ENCODE measurements at regions not wholly inside any gene's neighbourhood (a gene's known extent, or its start where the extent isn't known, plus 50 kb on each side); places are given as distances from the start of the nearest gene placed in this dataset.
"Not testable (repeated sequence)": the region's sequence is repeated elsewhere in the genome, so short reads cannot be mapped to it uniquely, and the experiment has no call there.

DNA sequence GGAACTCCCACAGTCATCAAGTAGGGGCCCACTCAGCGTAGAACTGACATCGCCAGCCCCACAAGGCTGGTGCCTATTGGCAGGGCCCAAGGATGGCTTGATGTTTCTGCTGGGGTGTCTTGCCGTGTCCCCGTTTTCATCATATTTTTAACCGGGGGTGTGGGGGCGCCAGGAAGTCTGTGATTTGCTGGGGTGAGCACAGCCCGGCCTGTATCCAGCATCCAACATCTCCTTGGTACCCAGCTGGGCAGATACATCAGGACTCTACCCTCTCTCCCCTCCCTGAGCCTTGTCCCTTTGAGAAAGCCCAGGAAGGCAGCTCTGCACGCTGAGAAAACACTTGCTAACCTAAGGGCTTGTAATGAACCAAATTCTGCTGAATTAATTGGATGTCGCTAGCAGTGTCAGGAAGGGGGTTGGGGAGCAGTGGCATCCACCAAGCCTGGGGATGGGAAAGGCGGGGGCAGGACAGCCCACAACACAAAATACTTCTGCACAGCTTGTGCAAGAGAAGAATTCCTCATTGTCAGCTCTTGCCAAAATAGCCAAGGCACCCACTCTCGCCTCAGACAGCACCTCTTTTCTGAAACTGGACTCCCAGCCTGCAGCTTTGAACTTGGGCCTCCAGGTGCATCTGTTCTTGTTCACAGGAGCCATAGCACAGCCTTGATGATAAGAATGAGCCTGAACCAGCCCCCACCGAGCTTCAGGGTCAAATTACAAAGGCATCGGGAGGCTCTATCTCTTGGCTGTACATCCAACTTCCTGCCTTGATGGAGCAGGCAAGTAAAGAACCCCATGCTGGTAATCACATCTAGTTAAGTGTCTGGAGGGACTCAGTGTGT lies 63.7 kb upstream of the LYRM9 start:
- H3K9ac ChIP-seq (ENCODE audit: low read depth, low read length): no peak overlapping the region
- H3K4me3 ChIP-seq (ENCODE audit: low read length): no peak overlapping the region
- peaks cover 62% of the 10 kb centered on the region for H3K27me3 ChIP-seq (ENCODE audit: control insufficient read depth, insufficient read depth, low read length)
- no peaks in the 10 kb centered on the region for H3K4me1 ChIP-seq (ENCODE audit: control insufficient read depth, insufficient read depth, low read length)
- no peaks in the 10 kb centered on the region for H3K9me3 ChIP-seq (replicated peaks; ENCODE audit: low read length)
- H3K4me2 ChIP-seq (ENCODE audit: low read length): no peak overlapping the region
- no peaks in the 10 kb centered on the region for H3K36me3 ChIP-seq (ENCODE audit: insufficient read depth, low read length)

DNA sequence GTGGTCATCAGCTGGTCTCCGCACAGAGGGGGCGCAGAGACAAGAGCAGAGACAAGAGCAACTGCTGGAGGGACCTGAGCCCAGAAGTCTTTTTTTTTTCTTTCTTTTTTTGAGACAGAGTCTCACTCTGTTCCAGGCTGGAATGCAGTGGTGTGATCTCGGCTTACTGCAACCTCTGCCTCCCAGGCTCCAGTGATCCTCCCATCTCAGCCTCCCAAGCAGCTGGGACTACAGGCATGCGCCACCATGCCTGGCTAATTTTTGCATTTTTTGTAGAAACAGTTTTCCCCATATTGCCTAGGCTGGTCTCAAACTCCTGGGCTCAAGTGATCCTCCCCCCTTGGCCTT lies 64.3 kb upstream of the LYRM9 start:
- H3K4me2 ChIP-seq (ENCODE audit: low read length); H3K4me1 ChIP-seq (ENCODE audit: control insufficient read depth, insufficient read depth, low read length); H3K36me3 ChIP-seq (ENCODE audit: insufficient read depth, low read length): not testable (repeated sequence)

DNA sequence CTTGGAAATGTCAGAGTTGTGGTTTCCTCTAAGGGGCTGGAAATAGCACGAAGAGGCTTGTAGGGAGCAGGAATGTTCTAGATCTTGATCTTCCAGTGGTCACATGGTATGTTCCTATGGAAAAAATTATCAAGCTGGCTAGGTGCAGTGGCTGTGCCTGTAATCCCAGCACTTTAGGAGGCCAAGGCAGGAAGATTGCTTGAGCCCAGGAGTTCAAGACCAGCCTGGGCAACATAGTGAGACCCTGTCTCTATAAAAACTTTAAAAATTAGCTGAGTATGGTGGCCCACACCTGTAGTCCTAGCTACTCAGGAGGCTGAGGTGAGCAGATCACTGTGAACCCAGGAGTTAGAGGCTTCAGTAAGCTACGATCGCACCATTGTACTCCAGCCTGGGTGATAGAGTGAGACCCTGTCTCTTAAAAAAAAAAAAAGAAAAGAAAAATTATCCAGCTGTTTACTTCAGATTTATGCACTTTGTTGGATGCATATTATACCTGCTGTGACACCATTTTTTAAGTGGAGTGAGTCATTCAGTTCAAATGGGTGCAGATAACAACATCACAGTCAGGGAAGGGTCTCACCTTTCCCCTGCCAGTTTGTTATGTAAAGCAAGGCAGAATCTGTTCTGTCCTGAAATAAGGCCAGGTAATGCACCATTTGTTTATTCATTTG lies 65.7 kb upstream of the LYRM9 start:
- H3K9me3 ChIP-seq (replicated peaks; ENCODE audit: low read length): no peaks in the 10 kb centered on the region
- H3K36me3 ChIP-seq (ENCODE audit: insufficient read depth, low read length): no peaks in the 10 kb centered on the region
- H3K4me3 ChIP-seq (ENCODE audit: low read length): no peak overlapping the region
- no peaks in the 10 kb centered on the region for H3K4me1 ChIP-seq (ENCODE audit: control insufficient read depth, insufficient read depth, low read length)
- no peak overlapping the region for H3K9ac ChIP-seq (ENCODE audit: low read depth, low read length)
- H3K4me2 ChIP-seq (ENCODE audit: low read length): no peak overlapping the region
- H3K27me3 ChIP-seq (ENCODE audit: control insufficient read depth, insufficient read depth, low read length): peaks cover 57% of the 10 kb centered on the region

More for the DNA sequence above, 64.3 kb upstream of the LYRM9 start:
- H3K27me3 ChIP-seq (ENCODE audit: control insufficient read depth, insufficient read depth, low read length): peaks cover 59% of the 10 kb centered on the region
- H3K9me3 ChIP-seq (replicated peaks; ENCODE audit: low read length); H3K9ac ChIP-seq (ENCODE audit: low read depth, low read length); H3K4me3 ChIP-seq (ENCODE audit: low read length): not testable (repeated sequence)

DNA sequence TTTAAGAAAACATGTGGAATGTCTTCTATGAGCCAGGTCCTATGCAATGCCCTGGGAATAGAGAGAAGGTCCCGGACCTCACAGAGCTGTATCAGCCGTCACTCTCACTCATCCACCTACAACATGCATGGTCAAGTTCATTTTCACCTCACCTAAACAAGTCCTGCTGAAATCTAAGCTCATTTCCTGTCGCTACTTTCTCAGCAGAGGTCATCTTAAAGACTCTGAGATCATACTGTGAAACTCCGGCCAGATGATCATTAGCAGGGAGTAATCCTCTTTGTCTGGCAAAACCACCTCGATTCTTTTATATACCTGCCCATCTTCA lies 66.2 kb upstream of the LYRM9 start:
- Histone ChIP-seq H3K9me3 (replicated peaks; ENCODE audit: low read length) (no peaks in the 10 kb centered on the region), H3K4me3 (ENCODE audit: low read length) (no peak overlapping the region), H3K27me3 (ENCODE audit: control insufficient read depth, insufficient read depth, low read length) (peaks cover 57% of the 10 kb centered on the region), H3K36me3 (ENCODE audit: insufficient read depth, low read length) (no peaks in the 10 kb centered on the region), H3K4me1 (ENCODE audit: control insufficient read depth, insufficient read depth, low read length) (no peaks in the 10 kb centered on the region), H3K4me2 (ENCODE audit: low read length) (no peak overlapping the region), H3K9ac (ENCODE audit: low read depth, low read length) (no peak overlapping the region)

DNA sequence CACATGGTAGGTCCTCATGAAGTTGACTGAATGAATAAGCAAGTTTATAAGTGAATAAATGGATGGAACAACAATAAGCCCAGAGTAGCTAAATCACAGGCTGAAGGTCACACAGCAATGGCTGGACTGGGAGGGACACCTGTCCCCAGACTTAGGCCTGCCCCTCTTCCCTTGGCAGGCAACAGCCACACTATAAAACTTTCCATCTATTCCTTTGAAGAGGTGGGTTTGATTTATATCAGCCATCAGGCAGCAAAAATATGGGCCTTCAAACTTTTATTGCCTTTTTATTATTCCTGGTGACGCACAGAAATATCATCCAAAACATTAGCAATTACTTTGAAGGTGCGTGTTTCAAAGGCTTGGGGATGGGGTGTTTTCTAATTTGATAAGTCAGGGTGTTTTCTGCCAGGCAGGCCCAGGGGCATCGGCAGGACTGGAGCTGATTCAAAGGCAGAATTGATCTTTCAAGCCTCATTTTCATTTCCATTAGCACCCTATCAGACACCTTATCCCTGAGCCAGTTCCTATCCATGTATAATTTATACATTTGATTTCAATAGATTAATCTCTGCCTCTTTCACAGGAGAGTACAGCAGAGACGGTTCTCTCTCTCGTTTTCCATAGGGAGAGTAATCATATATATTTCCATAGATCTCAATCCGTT lies 67.2 kb upstream of the LYRM9 start:
- Histone ChIP-seq H3K4me2 (ENCODE audit: low read length) (no peak overlapping the region), H3K9ac (ENCODE audit: low read depth, low read length) (no peak overlapping the region), H3K9me3 (replicated peaks; ENCODE audit: low read length) (no peaks in the 10 kb centered on the region), H3K27me3 (ENCODE audit: control insufficient read depth, insufficient read depth, low read length) (peaks cover 56% of the 10 kb centered on the region), H3K36me3 (ENCODE audit: insufficient read depth, low read length) (no peaks in the 10 kb centered on the region), H3K4me3 (ENCODE audit: low read length) (no peak overlapping the region), H3K4me1 (ENCODE audit: control insufficient read depth, insufficient read depth, low read length) (no peaks in the 10 kb centered on the region)

DNA sequence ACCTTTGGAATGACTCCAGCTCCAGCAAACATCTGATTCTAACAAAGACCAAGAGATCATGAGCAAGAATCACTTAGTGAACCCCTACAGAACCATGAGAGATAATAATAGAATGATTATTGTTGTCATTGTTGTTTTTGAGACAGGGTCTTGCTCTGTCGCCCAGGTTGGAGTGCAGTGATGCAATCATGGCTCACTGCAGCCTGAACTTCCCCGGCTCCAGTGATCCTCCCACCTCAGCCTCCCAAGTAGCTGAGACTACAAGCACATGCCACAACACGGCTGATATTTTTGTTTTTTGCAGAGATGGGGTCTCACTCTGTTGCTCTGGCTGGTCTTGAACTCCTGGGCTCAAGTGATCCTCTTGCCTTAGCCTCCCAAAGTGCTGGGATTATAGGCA lies 69.4 kb upstream of the LYRM9 start:
- H3K4me1 ChIP-seq (ENCODE audit: control insufficient read depth, insufficient read depth, low read length); H3K36me3 ChIP-seq (ENCODE audit: insufficient read depth, low read length); H3K9me3 ChIP-seq (replicated peaks; ENCODE audit: low read length); H3K4me3 ChIP-seq (ENCODE audit: low read length); H3K9ac ChIP-seq (ENCODE audit: low read depth, low read length); H3K4me2 ChIP-seq (ENCODE audit: low read length): not testable (repeated sequence)
- peaks cover 39% of the 10 kb centered on the region for H3K27me3 ChIP-seq (ENCODE audit: control insufficient read depth, insufficient read depth, low read length)

DNA sequence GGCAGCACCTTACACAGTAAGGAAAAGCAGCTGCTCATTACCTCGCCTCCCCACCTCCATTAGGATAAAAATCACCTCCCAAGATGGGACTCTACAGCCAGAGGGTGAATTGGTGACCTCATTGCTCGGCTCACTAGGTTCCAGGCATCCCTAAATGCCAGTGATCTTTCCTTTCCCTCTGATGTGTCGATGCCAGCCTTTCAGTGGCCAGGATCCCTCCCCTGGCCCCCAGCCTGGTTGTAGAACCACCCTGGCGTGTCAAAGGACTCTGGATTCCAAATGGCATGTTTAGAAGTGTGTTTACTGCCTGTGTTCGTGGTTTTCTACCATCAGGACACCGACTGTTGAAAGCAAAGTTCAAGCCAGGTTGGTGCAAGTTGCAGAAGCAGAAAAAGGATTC lies 72.1 kb upstream of the LYRM9 start:
- H3K36me3 ChIP-seq (ENCODE audit: insufficient read depth, low read length): no peaks in the 10 kb centered on the region
- H3K27me3 ChIP-seq (ENCODE audit: control insufficient read depth, insufficient read depth, low read length): peaks cover 36% of the 10 kb centered on the region
- H3K4me2 ChIP-seq (ENCODE audit: low read length): no peak overlapping the region
- no peak overlapping the region for H3K4me3 ChIP-seq (ENCODE audit: low read length)
- H3K9me3 ChIP-seq (replicated peaks; ENCODE audit: low read length): no peaks in the 10 kb centered on the region
- no peak overlapping the region for H3K9ac ChIP-seq (ENCODE audit: low read depth, low read length)
- no peaks in the 10 kb centered on the region for H3K4me1 ChIP-seq (ENCODE audit: control insufficient read depth, insufficient read depth, low read length)

DNA sequence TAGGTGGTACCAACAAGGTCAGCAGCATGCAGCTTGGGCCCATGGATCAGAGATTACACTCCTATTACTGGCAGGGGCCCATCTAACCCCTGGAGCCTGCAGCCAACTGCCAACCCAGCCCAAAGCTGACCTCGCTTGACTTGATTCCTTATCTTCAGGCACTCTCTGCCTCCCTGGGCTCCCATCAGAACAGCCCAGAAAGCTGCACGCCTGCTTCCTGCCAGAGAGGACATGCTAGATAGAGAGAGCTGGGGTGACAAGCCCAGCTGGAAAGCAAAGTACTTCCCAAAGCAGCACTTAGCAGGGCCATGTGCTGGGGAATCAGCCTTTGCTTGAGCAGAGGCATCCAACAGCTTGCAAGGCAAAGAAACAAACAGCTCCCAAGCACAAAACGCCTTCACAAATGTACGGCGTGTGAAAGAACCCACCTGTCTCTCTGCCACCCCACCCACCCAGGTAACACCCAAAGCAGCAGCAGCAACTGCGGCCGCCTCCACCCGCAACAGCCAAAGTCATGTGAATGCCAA lies 74.2 kb upstream of the NLK start:
- no peaks in the 10 kb centered on the region for H3K4me1 ChIP-seq (ENCODE audit: control insufficient read depth, insufficient read depth, low read length)
- H3K4me3 ChIP-seq (ENCODE audit: low read length): no peak overlapping the region
- H3K9me3 ChIP-seq (replicated peaks; ENCODE audit: low read length): no peaks in the 10 kb centered on the region
- H3K27me3 ChIP-seq (ENCODE audit: control insufficient read depth, insufficient read depth, low read length): peaks cover 29% of the 10 kb centered on the region
- H3K4me2 ChIP-seq (ENCODE audit: low read length): no peak overlapping the region
- H3K36me3 ChIP-seq (ENCODE audit: insufficient read depth, low read length): no peaks in the 10 kb centered on the region
- no peak overlapping the region for H3K9ac ChIP-seq (ENCODE audit: low read depth, low read length)

DNA sequence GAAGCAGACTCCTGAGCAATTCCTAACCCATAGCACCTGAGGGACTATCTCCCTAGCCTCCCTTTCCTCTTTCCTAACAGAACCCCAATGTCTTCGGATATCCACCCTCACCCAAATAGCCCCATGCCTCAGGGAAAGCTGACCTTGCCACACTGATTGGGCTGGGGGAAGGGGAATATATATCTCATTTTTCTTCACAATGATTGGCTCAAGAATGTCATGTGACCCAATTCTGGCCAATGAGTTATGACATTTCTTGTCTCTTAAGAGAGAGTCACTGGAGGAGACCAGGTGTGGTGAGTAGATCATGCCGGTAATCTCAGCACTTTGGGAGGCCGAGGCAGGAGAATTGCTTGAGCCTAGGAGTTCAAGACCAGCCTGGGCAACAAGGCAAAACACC lies 71.9 kb upstream of the NLK start:
- Histone ChIP-seq H3K9ac (ENCODE audit: low read depth, low read length) (no peak overlapping the region), H3K4me2 (ENCODE audit: low read length) (no peak overlapping the region), H3K27me3 (ENCODE audit: control insufficient read depth, insufficient read depth, low read length) (peaks cover 9% of the 10 kb centered on the region), H3K4me3 (ENCODE audit: low read length) (no peak overlapping the region), H3K4me1 (ENCODE audit: control insufficient read depth, insufficient read depth, low read length) (no peaks in the 10 kb centered on the region), H3K36me3 (ENCODE audit: insufficient read depth, low read length) (no peaks in the 10 kb centered on the region), H3K9me3 (replicated peaks; ENCODE audit: low read length) (no peaks in the 10 kb centered on the region)

DNA sequence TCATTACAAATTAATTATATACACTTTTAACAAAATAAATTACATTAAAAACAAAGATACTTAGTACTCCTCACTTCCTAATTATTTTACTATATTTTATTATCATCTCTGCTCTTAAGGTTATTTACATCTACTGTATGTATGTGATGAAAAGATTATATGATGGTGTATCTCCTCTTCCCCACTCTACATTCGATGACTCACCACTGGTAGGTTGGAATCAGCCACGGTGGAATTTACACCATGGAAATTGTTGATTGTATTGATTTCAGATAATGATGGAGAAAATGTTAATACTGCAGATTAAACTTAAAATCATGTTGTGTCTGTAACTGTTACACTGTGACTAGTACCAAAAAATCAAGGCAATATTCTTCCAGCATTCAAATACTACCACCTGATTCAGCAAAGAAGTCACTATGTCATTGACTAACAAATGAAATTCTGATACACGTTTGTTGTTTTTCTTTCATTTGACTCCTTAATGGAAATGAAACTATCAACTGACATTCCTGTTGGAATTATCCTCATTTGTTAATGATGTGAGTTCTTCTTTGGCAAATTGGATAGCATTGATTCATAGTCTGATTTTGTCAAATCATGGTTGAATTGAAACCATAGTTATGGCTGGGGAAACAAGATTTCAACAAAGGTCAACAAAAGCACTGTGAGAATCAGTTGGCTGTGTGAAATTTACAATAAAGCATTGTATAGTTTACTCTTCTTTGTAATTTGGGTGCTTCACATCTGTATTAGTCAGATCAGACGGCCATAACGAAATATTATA lies 69.0 kb upstream of the NLK start:
- Histone ChIP-seq H3K27me3 (ENCODE audit: control insufficient read depth, insufficient read depth, low read length) (peaks cover 7% of the 10 kb centered on the region), H3K4me2 (ENCODE audit: low read length) (no peak overlapping the region), H3K4me1 (ENCODE audit: control insufficient read depth, insufficient read depth, low read length) (no peaks in the 10 kb centered on the region), H3K36me3 (ENCODE audit: insufficient read depth, low read length) (no peaks in the 10 kb centered on the region), H3K4me3 (ENCODE audit: low read length) (no peak overlapping the region), H3K9ac (ENCODE audit: low read depth, low read length) (no peak overlapping the region), H3K9me3 (replicated peaks; ENCODE audit: low read length) (no peaks in the 10 kb centered on the region)

DNA sequence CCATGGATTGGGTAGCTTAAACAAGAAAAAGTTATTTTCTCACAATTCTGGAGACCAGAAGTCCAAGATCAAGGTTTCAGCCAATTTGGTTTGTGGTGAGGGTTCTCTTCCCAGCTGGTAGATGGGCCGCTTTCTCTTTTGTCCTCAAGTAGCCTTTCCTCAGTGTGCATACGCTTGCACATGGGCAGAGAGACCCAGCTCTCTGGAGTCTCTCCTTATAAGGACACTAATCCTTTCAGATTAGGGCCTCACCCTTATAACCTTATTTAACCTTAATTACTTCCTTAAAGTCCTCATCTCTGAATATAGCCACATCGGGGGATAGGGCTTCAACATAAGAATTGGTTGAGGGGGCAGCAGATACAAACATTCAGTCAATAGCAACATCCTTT lies 68.4 kb upstream of the NLK start:
- Histone ChIP-seq H3K4me1 (ENCODE audit: control insufficient read depth, insufficient read depth, low read length) (no peaks in the 10 kb centered on the region), H3K36me3 (ENCODE audit: insufficient read depth, low read length) (no peaks in the 10 kb centered on the region), H3K9me3 (replicated peaks; ENCODE audit: low read length) (no peaks in the 10 kb centered on the region), H3K9ac (ENCODE audit: low read depth, low read length) (no peak overlapping the region), H3K4me2 (ENCODE audit: low read length) (no peak overlapping the region), H3K27me3 (ENCODE audit: control insufficient read depth, insufficient read depth, low read length) (peaks cover 4% of the 10 kb centered on the region), H3K4me3 (ENCODE audit: low read length) (no peak overlapping the region)

Data from skeletal muscle satellite cell (primary cell).